Activated CD4-positive, alpha-beta T cell treated with anti-CD3 and anti-CD28 coated beads for 4 hours (primary cell): ENCODE measurements at regions not wholly inside any gene's neighbourhood (a gene's known extent, or its start where the extent isn't known, plus 50 kb on each side); places are given as distances from the start of the nearest gene placed in this dataset.

Source experiments
- DNase-seq, 2 donors: peaks; one replicate each; pipeline ENCODE4 v3.0.0-alpha.2; 2020

DNA sequence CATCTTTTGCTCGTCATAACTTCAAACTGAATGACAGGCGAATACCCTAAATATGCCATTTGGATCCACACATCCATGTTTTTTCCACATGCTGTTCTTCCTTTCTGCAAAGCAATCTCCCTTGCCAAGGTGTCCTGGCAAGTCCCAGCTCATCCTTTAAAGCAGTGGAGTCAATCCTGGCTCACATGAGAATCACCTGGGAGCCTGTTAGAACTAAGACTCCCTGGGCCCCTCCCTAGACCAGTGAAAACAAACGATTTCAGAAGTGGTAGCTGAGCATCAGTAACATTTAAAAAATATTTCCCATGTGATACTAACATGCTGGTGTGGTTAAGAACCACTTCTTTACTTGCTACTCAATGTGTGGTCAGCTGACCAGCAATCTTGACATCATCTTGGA, 50.6 kb upstream of the PARD3B start:
- no peak for DNase-seq

- no peak for DNase-seq
Observed at GRCh38 chr2:204495381-204495780, 49.9 kb upstream of the PARD3B start.
